HG02943 (cell line): ENCODE measurements at regions not wholly inside any gene's neighbourhood (a gene's known extent, or its start where the extent isn't known, plus 50 kb on each side); places are given as distances from the start of the nearest gene placed in this dataset.
"Not testable (repeated sequence)": the region's sequence is repeated elsewhere in the genome, so short reads cannot be mapped to it uniquely, and the experiment has no call there.

ENCODE experiments used
- ATAC-seq: cut with Tn5 transposase; IDR thresholded peaks from one replicate; pipeline ENCODE4 v1.9.1; 2021; ENCODE audit warnings: mild to moderate bottlenecking, low read depth, moderate library complexity; ENCODE audit not compliant: unreplicated experiment

DNA sequence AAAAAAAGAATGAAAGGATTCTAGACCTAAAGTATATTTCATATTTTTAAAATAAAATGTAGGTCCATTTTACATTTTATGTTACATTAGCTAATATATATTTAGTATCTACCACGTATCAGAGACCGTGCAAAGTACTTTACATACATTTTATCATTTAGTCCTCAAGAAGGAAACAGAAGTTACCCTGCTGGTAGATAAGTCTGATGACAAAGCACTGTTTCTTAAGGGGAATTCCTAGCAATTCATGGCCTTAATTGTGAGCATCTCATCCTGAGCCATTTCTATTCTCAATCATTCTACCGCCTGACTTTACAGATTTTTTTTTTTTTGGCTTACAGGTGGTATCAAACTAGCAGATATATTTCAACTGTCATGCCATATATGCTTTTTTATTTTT lies 367.7 kb downstream of the PRELID2 start:
- no peak for ATAC-seq

DNA sequence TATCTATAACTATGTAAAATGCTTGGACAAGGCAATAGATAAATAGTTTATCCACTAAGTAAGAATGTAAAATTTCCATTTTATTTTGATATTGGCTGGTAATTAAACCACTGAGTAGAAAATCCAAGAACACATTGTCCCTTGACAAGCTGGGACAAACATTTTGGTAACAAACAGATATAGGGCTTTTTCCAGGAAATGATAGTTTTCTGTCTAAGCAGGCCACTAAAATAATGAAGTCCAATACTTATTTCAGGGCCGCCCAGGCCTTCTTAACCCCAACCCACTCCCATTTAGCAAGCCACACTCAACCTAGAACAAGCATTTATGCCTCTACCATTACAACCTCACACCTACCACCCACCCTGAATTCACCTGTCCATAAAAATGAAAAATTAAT lies 368.6 kb downstream of the PRELID2 start:
- ATAC-seq, result no peak

DNA sequence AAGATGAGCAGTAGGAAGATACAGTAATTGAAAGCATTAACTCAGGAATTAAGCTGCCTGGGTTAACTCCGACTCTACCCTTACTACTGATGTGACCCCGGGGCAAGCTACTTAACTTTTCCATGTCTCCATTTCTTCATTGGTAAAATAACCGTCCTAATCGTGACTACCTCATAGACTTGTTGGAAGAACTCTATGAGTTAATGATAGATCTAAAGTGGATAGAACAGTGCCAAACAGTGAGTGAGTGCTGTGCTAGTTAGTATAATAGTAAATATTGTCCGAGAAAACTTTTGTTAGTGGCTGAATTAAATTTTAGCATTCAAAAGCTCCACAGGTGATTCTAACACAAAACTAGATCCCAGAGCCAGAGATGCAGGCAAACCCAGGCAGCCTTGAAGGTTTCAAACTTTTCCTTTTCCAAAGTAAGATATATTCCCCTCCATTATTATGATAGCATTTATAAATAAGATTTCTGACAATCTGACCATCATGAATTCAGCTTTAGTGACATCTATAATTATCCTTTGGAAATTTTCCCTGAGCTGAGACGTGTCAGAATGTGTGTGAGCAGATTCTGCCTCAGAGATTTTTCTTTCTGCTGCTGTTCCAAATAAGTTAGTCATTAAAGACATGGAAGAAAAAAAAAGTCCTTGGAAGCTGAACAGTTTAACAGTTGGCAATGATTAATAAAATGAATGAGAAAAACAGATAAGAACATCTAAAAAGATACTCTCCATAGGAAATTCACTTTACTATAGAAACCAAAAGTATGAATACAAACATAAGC lies 369.5 kb downstream of the PRELID2 start:
- no peak for ATAC-seq

DNA sequence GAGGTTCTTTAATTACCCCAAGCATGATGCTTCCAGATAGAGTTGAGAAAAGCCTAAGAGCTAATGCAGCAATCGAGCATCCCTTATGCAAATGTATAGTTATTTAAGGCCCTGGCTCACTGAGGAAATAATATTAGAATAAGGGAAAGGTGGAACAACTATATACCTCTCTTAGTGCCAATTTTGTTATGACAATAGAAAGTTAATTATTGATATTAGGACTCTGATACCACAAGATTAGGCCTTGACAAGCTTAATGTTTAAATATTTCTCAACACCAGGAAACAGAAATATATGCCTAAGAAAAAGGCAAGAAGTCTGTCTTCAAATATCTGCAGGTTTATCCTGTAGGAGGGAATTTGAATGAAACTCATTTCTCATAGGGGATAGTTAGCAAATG lies 371.0 kb downstream of the PRELID2 start:
- ATAC-seq, result no peak

DNA sequence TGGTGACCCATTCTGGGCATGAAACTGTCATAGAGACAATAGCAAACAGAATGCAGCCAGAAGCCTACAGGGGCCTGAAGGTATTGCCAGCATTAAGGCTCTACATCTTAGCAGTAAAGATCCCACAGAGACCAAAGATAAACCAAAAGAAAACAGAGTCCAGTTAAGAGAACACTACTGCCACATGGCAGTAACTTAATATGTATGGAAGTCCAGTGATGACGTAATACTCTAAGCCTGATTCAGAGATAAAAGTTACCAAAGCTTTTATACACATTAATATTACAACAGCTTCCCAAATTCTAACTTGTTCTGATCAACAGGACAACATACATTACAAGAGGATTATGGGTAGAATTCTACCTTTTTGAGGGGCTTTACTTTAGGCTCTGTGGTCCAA lies 371.5 kb downstream of the PRELID2 start:
- no peak for ATAC-seq

DNA sequence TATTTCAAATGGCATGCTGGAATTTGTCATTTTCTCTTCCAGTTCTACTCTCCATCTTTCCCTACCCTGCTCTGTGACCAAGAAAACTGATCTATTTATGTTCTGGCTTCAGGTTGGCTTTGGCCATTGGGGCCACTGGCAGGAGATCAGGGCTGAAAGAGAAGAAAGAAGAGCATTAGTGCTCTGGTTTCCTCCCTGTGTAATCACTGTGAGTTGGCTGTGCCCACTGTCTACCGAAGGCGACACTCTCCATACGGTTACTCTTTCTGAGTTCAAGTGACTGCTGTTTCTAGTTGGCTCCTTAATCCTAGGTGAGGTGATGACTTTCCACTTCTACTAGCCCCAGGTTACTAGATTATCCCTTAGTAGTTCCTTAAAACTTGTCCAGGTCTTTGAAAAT lies 372.6 kb downstream of the PRELID2 start:
- no peak for ATAC-seq

DNA sequence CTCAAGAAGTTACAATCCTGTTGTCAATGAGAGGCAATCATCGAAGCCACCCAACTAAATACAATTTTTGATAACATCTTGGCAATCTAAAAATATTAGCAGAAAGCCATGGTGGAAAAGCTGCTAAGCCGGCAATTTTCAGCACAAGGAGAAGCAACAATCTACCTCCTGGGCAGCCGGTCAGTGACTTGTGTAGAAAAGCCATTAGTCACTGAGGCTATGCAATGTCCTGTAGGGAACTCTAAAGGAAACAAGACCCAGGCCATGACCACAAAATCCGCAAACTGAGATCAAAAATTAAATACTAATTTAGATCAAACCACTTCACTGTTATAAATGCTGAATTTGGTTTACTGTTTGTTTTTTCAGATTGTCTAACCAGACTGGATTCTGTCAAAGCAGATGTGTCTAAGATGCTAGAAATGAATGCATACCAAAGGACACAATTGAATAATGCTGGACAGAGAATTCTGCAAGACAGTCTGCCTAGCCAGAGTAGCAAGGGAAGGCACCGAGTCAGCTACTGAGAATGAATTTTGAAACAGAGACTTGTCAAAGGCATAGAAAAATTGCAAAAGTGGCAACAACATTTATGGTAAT lies 384.8 kb downstream of the PRELID2 start:
- no peak for ATAC-seq

DNA sequence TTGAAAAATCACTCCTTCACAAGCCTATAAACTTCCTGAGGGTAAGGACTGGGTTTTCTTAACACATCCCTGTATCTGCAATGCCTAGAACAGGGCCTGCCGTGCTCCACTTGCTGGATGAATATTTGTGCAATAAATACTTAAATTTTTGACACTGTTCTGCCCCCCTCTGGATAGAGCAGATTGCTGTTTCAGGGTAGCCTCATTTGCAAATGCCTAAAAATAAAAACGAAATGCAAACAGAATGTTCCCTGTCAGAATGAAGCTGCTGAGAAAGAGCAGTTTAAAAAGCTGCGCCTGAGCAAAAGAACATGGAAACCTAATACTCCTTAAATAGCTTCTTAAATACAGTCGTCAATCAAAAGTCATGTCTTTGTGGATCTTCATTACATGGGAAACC lies 385.3 kb downstream of the PRELID2 start:
- no peak for ATAC-seq

DNA sequence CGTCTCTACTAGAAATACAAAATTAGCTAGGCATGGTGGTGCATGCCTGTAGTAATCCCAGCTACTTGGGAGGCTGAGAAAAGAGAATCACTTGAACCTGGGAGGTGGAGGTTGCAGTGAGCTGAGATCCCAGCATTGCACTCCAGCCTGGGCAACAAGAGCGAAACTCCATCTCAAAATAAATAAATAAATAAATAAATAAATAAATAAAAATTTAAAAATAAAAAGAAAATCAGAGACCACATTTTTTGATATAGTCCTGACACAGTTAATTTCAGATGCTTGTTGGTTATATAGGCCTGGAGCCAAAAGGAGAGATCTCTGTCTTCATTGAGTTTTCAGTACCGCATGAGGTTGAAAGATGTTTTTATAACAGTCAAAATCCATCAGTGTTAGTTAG lies 388.3 kb downstream of the PRELID2 start:
- ATAC-seq, result not testable (repeated sequence)

DNA sequence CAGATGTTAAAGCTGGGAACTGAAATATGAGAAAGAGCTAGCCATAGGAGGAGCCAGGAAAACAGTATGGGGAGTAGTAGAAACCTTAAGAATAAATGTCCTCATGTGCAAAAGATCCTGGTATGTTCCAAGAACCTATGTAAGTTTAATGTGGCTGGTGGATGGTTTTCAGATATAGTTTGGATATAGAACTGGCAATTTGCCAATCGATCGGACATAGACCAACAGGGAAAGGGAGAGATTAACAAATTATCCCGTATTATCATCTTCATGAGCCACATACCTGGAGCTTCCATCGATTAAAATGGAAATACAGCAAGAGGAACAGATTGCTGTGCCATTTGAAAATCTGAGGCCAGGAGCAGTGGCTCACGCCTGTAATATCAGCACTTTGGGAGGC lies 388.7 kb downstream of the PRELID2 start:
- ATAC-seq, result no peak

DNA sequence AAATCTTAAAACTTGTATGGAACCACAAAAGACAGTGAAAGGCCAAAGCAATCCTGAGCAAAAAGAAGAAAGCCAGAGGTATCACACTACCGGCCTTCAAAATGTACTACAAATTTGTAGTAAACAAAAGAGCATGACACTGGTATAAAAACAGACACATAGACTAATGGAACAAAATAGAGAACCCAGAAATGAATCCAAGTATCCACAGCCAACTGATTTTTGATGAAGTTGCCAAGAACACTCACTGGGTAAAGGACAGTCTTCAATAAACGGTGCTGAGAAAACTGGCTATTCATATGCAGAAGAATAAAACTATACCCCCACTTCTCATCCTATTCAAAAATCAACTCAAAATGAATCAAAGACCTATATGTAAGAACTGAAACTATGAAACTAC lies 390.1 kb downstream of the PRELID2 start:
- ATAC-seq, result no peak

DNA sequence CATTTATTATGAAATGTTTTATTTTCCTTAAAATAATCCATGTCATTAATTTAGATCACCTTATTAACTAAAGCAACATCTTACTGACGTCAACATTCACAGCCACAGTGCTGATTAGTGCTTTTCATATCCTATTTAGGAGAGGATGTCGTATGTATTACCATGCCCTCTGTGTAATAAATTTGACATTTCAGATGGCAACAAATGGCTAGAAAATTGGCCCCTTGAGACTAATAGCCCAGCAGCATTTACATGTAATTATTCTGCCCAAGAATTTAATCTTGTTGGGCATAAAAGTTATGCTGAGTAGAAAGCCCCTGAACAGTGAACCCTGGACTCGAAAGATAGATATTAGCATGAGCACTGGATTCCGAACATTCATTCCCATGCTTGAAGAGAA lies 391.2 kb downstream of the PRELID2 start:
- ATAC-seq, result no peak

DNA sequence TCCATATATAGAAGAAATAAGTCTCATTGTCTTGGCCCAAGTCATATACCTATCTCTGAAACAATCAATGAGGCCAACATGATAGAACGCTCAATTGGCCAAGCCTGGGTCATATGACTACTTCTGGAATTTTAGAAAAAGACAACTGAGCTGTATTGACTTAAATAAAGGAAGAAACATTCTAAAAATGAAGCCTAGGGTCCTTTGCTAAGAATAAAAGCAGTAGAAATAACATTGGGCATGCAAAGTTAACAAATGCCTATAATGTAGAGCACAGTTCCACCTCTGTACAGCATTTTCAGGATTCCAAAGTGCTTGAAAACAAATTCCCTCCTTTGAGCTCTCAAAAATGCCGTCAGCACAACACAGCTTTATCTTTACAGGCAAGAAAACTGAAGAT lies 391.8 kb downstream of the PRELID2 start:
- ATAC-seq, result no peak

DNA sequence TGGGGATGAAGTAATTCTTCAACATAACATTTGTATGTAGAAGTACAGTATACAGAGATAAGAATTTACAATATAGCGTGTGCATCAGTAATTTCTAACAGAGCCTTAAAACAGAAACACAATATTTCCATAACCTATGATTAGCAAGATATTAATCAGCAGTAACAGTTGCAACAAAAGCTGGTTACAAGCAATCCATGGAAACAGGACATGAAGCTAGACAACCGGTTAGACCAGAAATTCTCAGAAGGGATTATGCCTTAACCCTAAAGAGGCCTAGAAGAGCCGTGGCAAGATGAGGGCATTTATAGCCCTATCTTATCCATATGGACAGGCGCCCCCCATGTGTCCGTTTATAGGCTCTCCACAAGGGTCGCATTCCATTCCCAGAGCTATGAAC lies 392.5 kb downstream of the PRELID2 start:
- ATAC-seq, result not testable (repeated sequence)

DNA sequence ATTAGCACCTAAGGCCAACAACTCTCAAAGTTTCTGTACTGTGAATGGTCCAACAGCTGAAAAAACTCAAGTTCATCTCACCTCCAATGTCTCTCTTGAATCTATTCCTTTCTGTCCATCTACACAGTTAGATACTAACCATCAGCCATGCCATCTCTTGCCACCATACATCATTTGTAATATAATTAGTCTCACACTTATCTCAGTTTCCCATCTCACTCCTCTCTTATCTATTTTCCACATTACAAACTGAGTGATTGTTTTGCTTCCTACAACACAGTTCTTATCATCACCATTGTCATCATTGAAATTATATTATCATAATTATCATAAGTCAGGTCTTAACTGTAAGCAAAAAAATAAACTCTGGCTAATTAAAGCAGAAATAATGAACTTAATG lies 393.9 kb downstream of the PRELID2 start:
- no peak for ATAC-seq

DNA sequence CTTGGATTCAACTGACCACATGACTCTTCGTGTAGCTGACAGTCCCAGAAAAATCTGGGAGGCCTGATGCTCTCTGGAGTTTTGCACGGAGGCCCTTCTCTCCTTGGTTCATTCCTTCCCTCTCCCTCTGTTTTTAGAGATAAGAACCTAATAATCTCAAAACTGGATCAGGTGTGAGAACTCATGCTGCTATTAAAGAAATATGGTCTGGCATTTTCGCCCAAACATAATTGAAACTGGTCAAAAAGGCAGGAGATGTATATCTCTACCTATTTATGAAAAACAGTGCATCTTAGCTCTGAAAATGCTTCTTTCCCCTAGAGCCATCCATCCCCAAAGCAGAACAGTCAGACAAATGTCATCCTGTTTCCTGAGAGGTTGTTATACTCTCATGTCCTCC lies 397.5 kb downstream of the PRELID2 start:
- no peak for ATAC-seq

DNA sequence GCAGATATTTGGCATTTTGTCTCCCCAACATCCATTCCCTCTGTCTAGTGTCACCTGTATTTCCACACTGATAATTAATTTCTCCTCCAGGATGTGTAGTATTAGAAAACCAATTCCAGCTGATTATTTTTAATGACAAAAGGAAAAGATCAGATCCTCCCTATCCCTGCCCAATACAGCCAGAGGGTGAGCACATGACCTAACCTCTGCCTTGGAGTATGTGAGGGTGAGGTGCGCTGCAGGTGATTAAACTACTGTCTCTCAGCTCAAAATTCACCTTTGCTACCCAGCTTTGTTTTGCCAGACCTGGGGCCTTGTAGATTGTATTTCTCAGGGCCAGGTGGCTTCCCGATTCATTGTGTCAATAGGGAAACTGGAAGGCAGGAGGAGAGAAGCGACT lies 402.1 kb downstream of the PRELID2 start:
- ATAC-seq, result no peak

DNA sequence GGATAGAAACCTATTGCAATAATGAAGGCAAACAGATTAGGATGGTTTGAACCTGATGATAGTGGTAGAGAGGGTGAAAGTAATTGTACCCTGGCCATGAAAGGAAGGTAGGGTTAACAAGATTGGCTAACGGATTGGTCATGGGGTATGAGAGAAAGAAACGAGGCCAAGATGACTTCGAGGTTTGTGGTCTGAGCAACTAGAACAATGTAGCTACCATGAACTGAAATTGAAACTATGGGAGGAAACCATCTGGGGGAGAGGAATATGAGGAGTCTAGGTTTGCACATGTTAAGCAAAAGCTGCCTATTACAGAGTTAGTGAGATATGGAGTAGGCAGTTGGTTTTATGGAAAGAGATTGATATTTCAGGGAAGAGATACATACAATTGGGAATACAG lies 406.0 kb downstream of the PRELID2 start:
- no peak for ATAC-seq

DNA sequence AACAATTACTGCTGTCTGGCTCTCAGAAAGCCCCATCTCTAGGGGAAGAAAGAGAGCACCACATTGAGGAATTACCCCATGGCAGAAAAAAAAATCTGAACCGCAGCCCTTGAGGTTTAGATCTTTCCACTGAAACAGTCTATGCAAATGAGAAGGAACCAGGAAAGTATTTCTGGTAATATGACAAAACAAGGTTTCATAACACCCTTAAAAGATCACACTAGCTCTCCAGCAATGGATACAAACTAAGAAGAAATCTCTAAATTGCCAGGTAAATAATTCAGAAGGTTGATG lies 427.1 kb downstream of the PRELID2 start:
- no peak for ATAC-seq

DNA sequence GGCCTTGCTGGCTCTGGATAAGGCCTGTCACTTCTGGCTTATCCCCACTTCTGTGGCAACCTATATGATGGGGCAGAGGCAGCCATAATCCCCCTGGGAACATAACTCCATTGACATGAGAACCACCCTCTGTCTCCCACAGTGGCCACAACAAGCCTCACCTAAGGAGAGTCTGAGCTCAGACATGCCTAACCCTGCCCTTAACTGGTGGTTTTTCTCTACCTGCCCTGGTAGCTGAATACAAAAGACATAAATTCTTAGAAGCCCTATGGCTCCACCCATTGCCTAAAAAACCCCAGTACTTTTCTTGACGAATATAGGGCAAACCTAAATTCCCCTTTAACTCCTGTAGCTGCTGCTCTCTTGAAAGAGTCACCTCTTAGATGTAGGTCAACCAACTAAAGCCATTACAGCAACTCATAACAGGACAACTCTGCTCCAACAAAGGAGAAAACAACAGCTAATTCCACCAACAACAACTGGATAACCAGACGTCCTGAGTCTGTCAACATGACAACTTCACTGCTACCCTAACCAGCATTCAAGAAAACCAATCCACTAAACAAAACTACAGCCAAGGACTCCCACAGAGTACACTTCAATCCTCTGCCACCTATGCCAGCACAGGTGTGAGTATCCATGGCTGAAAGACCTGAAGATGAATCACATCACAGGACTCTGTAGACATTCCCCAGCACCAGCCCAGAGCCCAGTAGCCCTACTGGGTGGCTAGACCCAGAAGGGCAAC lies 427.7 kb downstream of the PRELID2 start:
- ATAC-seq, result no peak

DNA sequence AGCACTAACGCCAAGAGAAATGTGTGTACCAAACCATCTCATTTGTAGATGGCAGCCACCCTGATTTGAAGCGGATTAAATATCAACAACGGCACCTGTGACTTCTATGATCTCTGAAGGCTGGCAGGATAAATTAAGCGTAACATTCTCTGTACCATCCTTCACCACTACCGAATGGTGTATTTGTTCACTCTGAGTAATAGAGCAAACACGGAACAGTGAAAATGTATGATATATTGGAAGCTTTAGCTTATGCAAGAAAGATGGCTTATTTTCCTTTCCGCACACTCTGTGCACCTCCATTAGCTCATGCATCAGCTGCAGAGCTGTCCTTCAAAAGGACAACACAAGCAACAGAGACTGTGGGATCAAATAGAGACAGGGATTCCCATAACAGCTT lies 431.1 kb downstream of the PRELID2 start:
- ATAC-seq, result no peak

DNA sequence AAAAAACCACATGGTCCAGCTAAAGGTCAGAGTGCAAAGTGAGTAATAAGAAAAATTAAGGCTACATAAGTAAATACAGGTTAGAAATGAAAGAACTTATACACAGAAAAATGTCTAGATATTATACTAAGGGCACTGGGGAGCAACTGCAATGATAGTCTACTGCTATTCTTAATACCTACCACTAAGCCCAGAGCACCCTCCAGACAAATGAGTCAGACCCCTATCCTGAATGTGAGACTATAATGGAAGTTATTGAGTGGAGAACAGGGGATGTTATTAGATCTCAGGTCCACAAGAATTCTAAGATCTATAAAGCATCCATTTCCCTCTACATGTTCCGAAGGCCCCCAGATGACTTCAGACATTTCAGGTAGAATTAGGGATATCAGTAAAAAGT lies 438.3 kb downstream of the PRELID2 start:
- no peak for ATAC-seq
